VCaP (cell line): ENCODE measurements at regions not wholly inside any gene's neighbourhood (a gene's known extent, or its start where the extent isn't known, plus 50 kb on each side); places are given as distances from the start of the nearest gene placed in this dataset.

Experiments
- H3K27ac ChIP-seq: fragments of 450-650 bp; 2 replicates; pipeline ENCODE4 v1.5.1; 2017
- TF ChIP-seq, protein P1 (sequence below): fragments of 450-650 bp; conservative IDR thresholded peaks from 2 replicates; pipeline ENCODE4 v1.5.1; 2017; ENCODE audit warnings: mild to moderate bottlenecking, moderate library complexity

DNA sequence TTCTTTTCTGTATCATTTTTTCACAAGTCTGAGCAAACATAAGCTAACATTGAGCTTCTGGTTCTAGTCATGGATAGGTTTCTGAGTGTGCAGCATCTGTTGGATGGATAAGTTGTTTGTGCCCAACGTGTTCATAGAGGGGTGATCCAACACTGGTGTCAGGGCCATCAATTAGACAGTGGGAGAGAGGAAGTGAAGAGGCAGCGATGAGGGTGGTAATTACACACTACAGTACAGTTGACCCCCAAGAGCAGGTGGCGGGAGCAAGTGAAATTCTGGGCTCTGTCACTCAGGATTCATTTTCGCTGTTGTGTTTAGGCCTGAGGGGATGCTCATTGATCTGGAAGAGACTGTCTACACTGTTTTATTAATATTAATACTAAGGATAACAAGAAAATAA, 180.0 kb upstream of the CXCR4 start:
- no peak overlapping the region for H3K27ac ChIP-seq
- TF ChIP-seq, protein P1, sequence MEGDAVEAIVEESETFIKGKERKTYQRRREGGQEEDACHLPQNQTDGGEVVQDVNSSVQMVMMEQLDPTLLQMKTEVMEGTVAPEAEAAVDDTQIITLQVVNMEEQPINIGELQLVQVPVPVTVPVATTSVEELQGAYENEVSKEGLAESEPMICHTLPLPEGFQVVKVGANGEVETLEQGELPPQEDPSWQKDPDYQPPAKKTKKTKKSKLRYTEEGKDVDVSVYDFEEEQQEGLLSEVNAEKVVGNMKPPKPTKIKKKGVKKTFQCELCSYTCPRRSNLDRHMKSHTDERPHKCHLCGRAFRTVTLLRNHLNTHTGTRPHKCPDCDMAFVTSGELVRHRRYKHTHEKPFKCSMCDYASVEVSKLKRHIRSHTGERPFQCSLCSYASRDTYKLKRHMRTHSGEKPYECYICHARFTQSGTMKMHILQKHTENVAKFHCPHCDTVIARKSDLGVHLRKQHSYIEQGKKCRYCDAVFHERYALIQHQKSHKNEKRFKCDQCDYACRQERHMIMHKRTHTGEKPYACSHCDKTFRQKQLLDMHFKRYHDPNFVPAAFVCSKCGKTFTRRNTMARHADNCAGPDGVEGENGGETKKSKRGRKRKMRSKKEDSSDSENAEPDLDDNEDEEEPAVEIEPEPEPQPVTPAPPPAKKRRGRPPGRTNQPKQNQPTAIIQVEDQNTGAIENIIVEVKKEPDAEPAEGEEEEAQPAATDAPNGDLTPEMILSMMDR = no peak

DNA sequence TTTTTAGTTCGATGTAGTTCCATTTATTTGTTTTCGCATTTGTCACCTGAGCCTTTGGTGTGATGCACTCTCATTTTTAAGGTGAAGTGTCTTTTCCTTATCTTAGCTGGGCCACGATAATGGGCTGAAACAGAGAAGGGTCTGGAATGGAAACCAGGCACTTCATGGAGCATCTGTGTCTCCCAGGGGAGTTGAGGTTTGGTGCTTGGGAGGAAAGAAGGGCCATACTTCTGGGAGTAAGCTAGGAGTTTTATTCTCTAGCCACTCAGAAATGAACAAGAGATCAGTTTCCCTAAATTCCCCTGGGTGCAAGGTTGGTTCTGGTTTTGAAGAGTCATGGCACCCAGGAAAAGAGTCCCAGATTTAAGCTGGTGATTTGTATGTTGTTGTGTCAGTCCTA, 179.4 kb upstream of the CXCR4 start:
- TF ChIP-seq, protein P1 = no peak
- no peak overlapping the region for H3K27ac ChIP-seq

DNA sequence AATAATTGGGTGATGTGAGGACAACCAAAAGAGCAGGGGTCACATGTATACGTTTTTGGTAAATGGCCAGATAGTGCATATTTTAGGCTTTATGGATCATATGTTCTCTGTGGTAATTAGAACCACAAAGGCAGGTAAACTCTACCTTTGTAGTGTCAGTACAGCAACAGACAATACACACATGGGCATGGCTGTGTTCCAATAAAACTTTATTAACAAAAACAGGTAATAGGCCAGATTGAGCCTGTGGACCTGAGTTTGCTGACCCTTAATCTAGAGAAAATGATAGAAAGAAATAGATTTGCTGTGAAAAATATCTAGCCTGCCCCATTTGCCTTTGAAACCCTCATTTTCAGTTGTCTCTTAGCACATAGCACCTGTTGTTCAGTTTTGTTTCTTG, 177.2 kb upstream of the CXCR4 start:
- TF ChIP-seq, protein P1 = no peak
- H3K27ac ChIP-seq = no peak overlapping the region

DNA sequence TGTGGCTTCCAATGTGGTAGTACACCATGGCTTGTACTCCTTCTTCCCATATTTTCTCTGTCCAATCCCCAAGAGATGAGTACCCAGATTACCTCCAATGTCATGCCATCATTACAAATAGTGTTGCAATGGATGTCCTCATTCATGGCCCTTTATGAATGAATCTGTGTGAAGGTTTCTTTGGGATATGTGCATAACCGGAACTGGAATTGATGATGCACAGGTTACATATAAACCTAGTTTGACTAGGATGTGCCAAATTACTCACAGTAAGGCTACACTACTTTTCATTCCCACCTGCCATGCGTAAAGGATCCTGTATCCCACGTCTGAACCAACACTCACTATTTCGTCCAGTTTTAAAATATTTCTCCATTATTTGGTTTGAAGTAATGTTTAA, 173.9 kb upstream of the CXCR4 start:
- H3K27ac ChIP-seq = no peak overlapping the region
- TF ChIP-seq, protein P1 = no peak

DNA sequence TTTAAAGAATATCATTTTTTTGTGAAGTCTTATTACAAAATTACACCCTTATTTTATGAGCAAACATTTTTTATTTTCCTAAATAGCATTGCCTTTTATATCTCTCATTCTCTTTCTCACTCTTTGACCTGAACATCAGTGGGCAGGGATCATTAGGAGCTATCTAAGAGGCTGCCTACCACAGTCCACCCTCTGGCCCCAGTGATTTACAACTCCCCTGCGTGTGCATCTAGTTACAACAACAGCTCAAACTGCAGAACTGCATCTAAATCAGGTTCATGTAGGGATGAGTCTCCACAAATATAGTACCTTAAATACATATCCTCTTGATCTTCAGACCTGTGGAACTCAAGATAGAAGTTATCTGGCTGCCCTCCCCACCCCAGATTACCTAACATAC, 172.4 kb upstream of the CXCR4 start:
- no peak overlapping the region for H3K27ac ChIP-seq
- TF ChIP-seq, protein P1 = no peak

DNA sequence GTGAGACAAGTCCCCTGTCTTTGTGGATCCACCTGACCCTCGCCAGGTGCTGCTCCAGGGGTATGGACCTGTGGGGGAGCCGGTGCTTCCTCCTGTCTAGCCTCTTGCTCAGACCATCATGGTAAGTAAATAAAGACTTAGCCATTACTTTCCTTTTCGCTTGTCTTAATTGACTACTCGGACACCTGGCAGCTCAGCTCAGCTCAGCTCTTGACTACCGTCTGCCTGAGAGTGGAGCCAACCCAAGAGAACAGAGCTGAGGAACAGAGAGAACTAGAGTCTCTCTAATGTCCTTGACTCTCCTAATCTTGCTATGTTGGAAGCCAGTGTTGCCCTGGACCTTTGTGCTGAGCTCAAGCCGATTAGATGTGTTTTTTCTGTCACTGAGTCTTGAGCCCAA, 170.3 kb upstream of the CXCR4 start:
- TF ChIP-seq, protein P1 = no peak
- H3K27ac ChIP-seq = peak overlapping the region; percentile 33; the same call in 1 of the 2 replicates

DNA sequence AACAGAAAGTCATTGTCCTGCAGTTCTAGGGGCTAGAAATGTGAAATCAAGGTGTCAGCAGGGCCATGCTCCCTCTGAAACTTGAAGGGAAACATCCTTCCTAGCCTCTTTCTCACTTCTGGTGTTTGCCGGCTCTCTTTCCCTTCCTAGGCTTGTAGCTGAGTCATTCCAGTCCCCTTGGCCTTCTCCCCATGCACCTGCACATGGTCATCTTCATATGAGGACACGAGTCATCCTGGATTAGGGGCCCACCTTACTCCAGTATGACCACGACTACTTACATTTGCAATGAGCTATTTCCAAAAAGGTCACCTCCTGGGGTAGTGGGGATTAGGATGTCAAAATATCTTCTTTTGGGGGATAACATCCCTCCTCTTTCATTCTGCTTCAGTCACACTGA, 168.5 kb upstream of the CXCR4 start:
- TF ChIP-seq, protein P1 = no peak
- no peak overlapping the region for H3K27ac ChIP-seq
